GM13977 (cell line): ENCODE measurements at regions not wholly inside any gene's neighbourhood (a gene's known extent, or its start where the extent isn't known, plus 50 kb on each side); places are given as distances from the start of the nearest gene placed in this dataset.
"Not testable (repeated sequence)": the region's sequence is repeated elsewhere in the genome, so short reads cannot be mapped to it uniquely, and the experiment has no call there.

Source experiments
- DNase-seq: peaks from one replicate; pipeline ENCODE4 v3.0.0; 2012; ENCODE audit warnings: low spot score
- in situ Hi-C: fragments of 300-500 bp; cut with MboI; formaldehyde crosslinking; loops from one replicate; pipeline ENCODE4 v1.12.0; 2022; ENCODE audit warnings: low sequenced_read_pairs, low pct_unique_long_range_greater_than_20kb, mixed read lengths, inconsistent platforms; ENCODE audit not compliant: unreplicated experiment
- TF ChIP-seq, protein P1 (sequence below): IDR thresholded peaks from 2 replicates; pipeline ENCODE4 v1.5.1; 2012; ENCODE audit warnings: mild to moderate bottlenecking, control low read depth; ENCODE audit not compliant: insufficient read depth; ENCODE audit errors: extremely low read depth, missing control alignments

DNA sequence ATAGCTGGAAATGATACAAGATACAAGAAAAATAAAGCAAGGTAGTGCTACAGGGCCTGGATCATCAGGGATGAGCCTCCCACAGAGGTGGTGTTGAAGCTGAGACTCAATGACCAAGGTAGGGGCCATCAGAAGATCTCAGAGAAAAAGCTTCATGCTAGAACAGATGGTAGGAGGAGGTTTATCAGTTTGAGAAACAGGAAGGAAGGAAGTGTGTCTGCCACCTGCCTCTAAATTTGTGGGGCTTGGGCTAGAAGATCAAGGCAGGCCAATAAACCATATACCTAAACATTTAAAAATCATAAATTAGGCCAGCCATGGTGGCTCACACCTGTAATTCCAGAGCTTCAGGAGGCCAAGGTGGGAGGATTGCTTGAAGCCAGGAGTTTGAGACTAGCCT lies 410.8 kb upstream of the PRKCQ start:
- in situ Hi-C loops, result no loop called here
- TF ChIP-seq, protein P1, sequence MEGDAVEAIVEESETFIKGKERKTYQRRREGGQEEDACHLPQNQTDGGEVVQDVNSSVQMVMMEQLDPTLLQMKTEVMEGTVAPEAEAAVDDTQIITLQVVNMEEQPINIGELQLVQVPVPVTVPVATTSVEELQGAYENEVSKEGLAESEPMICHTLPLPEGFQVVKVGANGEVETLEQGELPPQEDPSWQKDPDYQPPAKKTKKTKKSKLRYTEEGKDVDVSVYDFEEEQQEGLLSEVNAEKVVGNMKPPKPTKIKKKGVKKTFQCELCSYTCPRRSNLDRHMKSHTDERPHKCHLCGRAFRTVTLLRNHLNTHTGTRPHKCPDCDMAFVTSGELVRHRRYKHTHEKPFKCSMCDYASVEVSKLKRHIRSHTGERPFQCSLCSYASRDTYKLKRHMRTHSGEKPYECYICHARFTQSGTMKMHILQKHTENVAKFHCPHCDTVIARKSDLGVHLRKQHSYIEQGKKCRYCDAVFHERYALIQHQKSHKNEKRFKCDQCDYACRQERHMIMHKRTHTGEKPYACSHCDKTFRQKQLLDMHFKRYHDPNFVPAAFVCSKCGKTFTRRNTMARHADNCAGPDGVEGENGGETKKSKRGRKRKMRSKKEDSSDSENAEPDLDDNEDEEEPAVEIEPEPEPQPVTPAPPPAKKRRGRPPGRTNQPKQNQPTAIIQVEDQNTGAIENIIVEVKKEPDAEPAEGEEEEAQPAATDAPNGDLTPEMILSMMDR, result no peak
- DNase-seq, result no peak

DNA sequence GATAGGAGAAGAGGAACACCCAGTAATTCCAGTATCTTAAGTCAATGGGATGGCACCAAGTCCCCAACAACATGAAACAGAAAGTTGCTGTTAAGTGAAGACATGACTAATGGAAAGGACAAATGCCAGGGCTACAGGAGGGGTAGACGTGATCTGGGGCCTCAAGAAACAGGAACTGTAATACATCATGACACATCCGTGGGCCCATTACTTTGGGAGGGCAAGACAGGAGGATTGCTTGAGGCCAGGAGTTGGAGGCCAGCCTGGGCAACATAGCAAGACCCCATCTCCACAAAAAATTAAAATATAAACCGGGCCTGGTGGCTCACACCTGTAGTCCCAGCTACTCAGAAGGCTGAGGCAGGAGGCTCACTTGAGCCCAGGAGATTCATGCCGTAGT lies 408.6 kb upstream of the PRKCQ start:
- in situ Hi-C loops, result no loop called here
- no peak for DNase-seq
- TF ChIP-seq, protein P1, result no peak

DNA sequence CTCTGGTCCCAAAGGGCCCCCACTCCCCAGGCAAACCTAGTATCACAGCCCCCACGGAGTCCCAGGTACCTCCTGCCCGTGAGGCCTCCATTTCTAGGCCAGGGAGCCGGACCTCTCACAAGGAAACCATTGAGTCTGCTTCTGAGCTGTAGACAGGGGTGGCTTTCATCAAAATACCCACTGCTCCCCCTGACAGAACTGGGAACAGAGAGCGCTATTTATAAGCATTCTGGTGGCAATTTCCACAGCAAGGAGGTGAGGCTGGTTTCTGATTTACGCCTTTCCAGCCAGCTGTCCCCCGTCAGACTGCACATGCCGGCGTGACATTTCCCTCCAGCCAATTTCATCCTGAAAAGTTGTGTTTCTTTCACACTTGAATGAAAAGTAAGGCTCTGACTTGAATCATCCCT lies 407.5 kb upstream of the PRKCQ start:
- TF ChIP-seq, protein P1, result no peak
- in situ Hi-C loops, result no loop called here
- DNase-seq, result no peak

DNA sequence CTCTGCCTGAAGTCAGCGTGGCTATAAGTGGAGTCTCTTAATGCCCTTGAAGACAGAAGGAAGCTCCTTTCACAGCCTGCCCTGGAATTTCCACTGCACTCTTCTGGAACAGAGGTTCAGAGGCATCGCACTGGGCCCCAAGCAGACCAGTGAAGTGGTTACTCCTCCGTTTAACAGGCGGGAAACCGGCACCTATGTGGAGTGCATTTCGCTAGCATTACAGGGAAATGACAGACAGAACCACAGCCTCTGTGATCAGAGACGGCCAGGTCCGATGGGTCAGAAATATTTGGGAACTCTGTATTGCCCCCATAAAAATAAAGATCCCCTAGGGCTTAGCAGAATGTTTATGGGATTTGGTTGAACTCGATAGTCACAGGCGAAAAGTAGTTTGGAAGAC lies 406.9 kb upstream of the PRKCQ start:
- no peak for DNase-seq
- TF ChIP-seq, protein P1, result no peak
- in situ Hi-C loops, result no loop called here

DNA sequence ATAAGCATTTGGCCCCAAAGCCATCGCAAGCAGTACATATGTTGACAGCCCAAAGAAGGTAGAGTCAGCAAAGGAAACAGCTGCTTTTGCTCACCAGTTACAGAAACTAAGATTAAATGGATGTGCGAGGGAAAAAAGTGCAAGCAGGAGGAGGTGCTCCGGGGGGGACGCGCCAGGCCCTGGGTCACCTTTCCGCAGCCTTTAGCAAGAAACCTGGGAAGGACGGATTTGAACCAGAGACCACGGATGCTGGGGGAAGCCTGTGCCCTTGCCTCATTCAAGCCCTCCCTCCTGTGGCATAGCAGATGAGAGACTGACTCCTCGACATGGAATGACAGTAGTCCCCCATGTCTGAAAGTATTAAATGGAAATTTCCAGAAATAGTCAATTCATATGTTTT lies 405.6 kb upstream of the PRKCQ start:
- no peak for DNase-seq
- in situ Hi-C loops, result no loop called here
- TF ChIP-seq, protein P1, result no peak

DNA sequence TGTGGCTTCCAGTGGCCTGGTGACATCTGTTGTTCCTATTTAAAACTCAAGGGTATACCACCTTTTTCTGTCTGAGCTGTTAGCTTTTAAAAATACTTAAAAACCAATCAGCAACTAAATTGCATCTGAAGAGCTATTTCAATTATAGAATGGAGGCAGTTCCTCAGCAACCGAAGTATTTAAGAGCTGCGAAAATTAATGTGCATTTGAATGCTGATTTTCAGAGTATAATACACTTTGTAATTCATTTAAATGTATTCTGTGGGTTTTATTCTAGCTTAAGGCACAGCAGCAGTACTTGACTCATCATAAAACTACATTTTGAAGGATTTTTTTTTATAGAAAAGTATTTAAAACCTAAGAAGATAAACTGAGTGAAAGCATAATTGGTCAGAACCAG lies 404.9 kb upstream of the PRKCQ start:
- in situ Hi-C loops, result no loop called here
- DNase-seq, result no peak
- TF ChIP-seq, protein P1, result no peak

DNA sequence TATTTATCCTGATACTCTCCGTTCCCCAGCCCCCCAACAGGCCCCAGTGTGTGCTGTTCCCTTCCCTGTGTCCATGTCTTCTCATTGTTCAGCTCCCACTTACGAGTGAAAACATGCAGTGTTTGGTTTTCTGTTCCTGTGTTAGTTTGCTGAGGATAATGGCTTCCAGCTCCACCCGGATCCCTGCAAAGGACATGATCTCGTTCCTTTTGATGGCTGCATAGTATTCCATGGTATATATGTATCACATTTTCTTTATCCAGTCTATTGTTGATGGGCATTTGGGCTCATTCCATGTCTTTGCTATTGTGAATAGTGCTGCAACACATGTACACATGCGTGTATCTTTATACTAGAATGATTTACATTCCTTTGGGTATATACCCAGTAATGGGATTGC lies 403.9 kb upstream of the PRKCQ start:
- in situ Hi-C loops, DNase-seq: not testable (repeated sequence)

DNA sequence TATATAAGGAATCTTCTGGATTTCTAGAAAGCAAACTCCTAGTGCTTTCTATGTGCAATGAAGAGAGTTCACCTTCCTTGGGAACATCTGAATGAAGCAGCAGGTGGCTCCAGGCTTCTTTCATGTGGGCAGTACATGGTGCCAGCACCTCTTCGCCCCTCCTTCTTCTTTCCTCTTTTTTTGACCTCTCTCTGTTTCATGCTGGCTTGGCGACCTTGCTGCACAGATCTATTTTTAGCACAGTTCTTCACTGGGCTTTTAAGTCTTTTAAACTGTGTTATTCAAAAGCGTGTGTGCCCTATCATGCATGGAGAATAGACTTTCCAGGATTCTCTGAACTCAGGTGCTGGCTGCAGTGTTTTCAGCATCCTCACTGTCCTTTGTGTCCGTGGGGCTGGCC lies 400.3 kb upstream of the PRKCQ start:
- TF ChIP-seq, protein P1, result no peak
- in situ Hi-C loops, result no loop called here
- DNase-seq, result no peak
